ENCODE measurements at regions not wholly inside any gene's neighbourhood (a gene's known extent, or its start where the extent isn't known, plus 50 kb on each side); places are given as distances from the start of the nearest gene placed in this dataset.

GRCh38 chr18:78514910-78515670, 464.5 kb upstream of the SALL3 start:
- DNase-seq = no peak
- Histone ChIP-seq H3K4me1 (ENCODE audit: low read depth) (no peaks in the 10 kb centered on the region), H3K36me3 (ENCODE audit: low read depth) (no peaks in the 10 kb centered on the region), H3K9me3 (peaks cover 9% of the 10 kb centered on the region), H3K4me3 (no peak overlapping the region)
- intact Hi-C loops (cut with DNase I, micrococcal nuclease) = no loop called here
- ATAC-seq = no peak
- no peak for TF ChIP-seq CTCF (IDR thresholded peaks at IDR 0.05)

- DNase-seq (no peak), ATAC-seq (no peak)
- intact Hi-C loops (cut with DNase I, micrococcal nuclease) = no loop called here
- no peaks in the 10 kb centered on the region for H3K36me3 ChIP-seq (ENCODE audit: low read depth)
- TF ChIP-seq CTCF (IDR thresholded peaks at IDR 0.05) = no peak
- no peak overlapping the region for H3K4me3 ChIP-seq
- no peaks in the 10 kb centered on the region for H3K4me1 ChIP-seq (ENCODE audit: low read depth)
- peaks cover 12% of the 10 kb centered on the region for H3K9me3 ChIP-seq
These were observed 462.3 kb upstream of the SALL3 start for GRCh38 chr18:78517328-78517727.

- peaks cover 14% of the 10 kb centered on the region for H3K9me3 ChIP-seq
- DNase-seq (no peak), ATAC-seq (no peak)
- no peak for TF ChIP-seq CTCF (IDR thresholded peaks at IDR 0.05)
- H3K4me1 ChIP-seq (ENCODE audit: low read depth) = no peaks in the 10 kb centered on the region
- no peak overlapping the region for H3K4me3 ChIP-seq
- intact Hi-C loops (cut with DNase I, micrococcal nuclease) = no loop called here
- H3K36me3 ChIP-seq (ENCODE audit: low read depth) = no peaks in the 10 kb centered on the region
These were observed 461.6 kb upstream of the SALL3 start for GRCh38 chr18:78517973-78518372.

GRCh38 chr18:78518805-78519204, 460.8 kb upstream of the SALL3 start:
- intact Hi-C loops (cut with DNase I, micrococcal nuclease) = no loop called here
- Histone ChIP-seq H3K4me3 (no peak overlapping the region), H3K9me3 (peaks cover 14% of the 10 kb centered on the region), H3K36me3 (ENCODE audit: low read depth) (no peaks in the 10 kb centered on the region), H3K4me1 (ENCODE audit: low read depth) (no peaks in the 10 kb centered on the region)
- ATAC-seq (no peak), DNase-seq (no peak)
- TF ChIP-seq CTCF (IDR thresholded peaks at IDR 0.05) = no peak

GRCh38 chr18:78519394-78520062, 460.1 kb upstream of the SALL3 start:
- intact Hi-C loops (cut with DNase I, micrococcal nuclease) = no loop called here
- H3K4me1 ChIP-seq (ENCODE audit: low read depth) = no peaks in the 10 kb centered on the region
- H3K4me3 ChIP-seq = no peak overlapping the region
- no peaks in the 10 kb centered on the region for H3K36me3 ChIP-seq (ENCODE audit: low read depth)
- TF ChIP-seq CTCF (IDR thresholded peaks at IDR 0.05) = no peak
- ATAC-seq (no peak), DNase-seq (no peak)
- H3K9me3 ChIP-seq = peaks cover 14% of the 10 kb centered on the region
